ENCODE measurements at regions not wholly inside any gene's neighbourhood (a gene's known extent, or its start where the extent isn't known, plus 50 kb on each side); places are given as distances from the start of the nearest gene placed in this dataset.

- ATAC-seq (no peak), DNase-seq (no peak)
- Histone ChIP-seq H3K4me3 (no peak overlapping the region), H3K27me3 (no peaks in the 10 kb centered on the region), H3K36me3 (replicated peaks in 1 of 2; ENCODE audit: insufficient read depth in 1 of 2, low read depth in 2 of 2) (no peaks in the 10 kb centered on the region), H3K9me3 (no peaks in the 10 kb centered on the region), H3K4me1 (no peaks in the 10 kb centered on the region), H3K27ac (no peak overlapping the region)
- WGBS, 2 donors = 77 to 94% methylated on average over 3 of the region's 3 CpGs
- intact Hi-C loops (cut with DNase I) = no loop called here
- TF ChIP-seq POLR2A (IDR thresholded peaks at IDR 0.05) = no peak
- no peak for TF ChIP-seq CTCF (IDR thresholded peaks at IDR 0.05)
These were observed 392.5 kb upstream of the RPS23 start for GRCh38 chr5:82670692-82671091.

GRCh38 chr5:82669720-82670119, 391.6 kb upstream of the RPS23 start:
- H3K4me3 ChIP-seq = no peak overlapping the region
- no peak for TF ChIP-seq CTCF (IDR thresholded peaks at IDR 0.05)
- no peak for TF ChIP-seq POLR2A (IDR thresholded peaks at IDR 0.05)
- H3K27me3 ChIP-seq = no peaks in the 10 kb centered on the region
- intact Hi-C loops (cut with DNase I) = no loop called here
- no peak overlapping the region for H3K27ac ChIP-seq
- WGBS, 2 donors = 85 to 86% methylated on average over 1 of the region's 1 CpG
- H3K9me3 ChIP-seq = no peaks in the 10 kb centered on the region
- DNase-seq (no peak), ATAC-seq (no peak)
- H3K36me3 ChIP-seq (replicated peaks in 1 of 2; ENCODE audit: insufficient read depth in 1 of 2, low read depth in 2 of 2) = no peaks in the 10 kb centered on the region
- no peaks in the 10 kb centered on the region for H3K4me1 ChIP-seq

- ATAC-seq (no peak), DNase-seq (no peak)
- WGBS, 2 donors = 96 to 99% methylated on average over 2 of the region's 2 CpGs
- no peaks in the 10 kb centered on the region for H3K4me1 ChIP-seq
- H3K36me3 ChIP-seq (replicated peaks in 1 of 2; ENCODE audit: insufficient read depth in 1 of 2, low read depth in 2 of 2) = no peaks in the 10 kb centered on the region
- intact Hi-C loops (cut with DNase I) = no loop called here
- TF ChIP-seq CTCF (IDR thresholded peaks at IDR 0.05) (no peak), POLR2A (IDR thresholded peaks at IDR 0.05) (no peak)
- no peak overlapping the region for H3K27ac ChIP-seq
- H3K4me3 ChIP-seq = no peak overlapping the region
- H3K9me3 ChIP-seq = no peaks in the 10 kb centered on the region
- no peaks in the 10 kb centered on the region for H3K27me3 ChIP-seq
These were observed 388.2 kb upstream of the RPS23 start for GRCh38 chr5:82666312-82666711.

- intact Hi-C loops (cut with DNase I) = no loop called here
- H3K4me1 ChIP-seq = no peaks in the 10 kb centered on the region
- WGBS, 2 donors = 21 to 25% methylated on average over 3 of the region's 3 CpGs
- no peaks in the 10 kb centered on the region for H3K27me3 ChIP-seq
- no peak overlapping the region for H3K4me3 ChIP-seq
- DNase-seq (peak in 1 of 4 donors; percentile 9), ATAC-seq (no peak)
- H3K27ac ChIP-seq = no peak overlapping the region
- no peaks in the 10 kb centered on the region for H3K36me3 ChIP-seq (replicated peaks in 1 of 2; ENCODE audit: insufficient read depth in 1 of 2, low read depth in 2 of 2)
- TF ChIP-seq POLR2A (IDR thresholded peaks at IDR 0.05) (no peak), CTCF (IDR thresholded peaks at IDR 0.05) (no peak)
- no peaks in the 10 kb centered on the region for H3K9me3 ChIP-seq
These were observed 386.6 kb upstream of the RPS23 start for GRCh38 chr5:82664732-82665131.

GRCh38 chr5:82663225-82663624, 385.1 kb upstream of the RPS23 start:
- Histone ChIP-seq H3K4me1 (no peaks in the 10 kb centered on the region), H3K27me3 (no peaks in the 10 kb centered on the region), H3K36me3 (replicated peaks in 1 of 2; ENCODE audit: insufficient read depth in 1 of 2, low read depth in 2 of 2) (no peaks in the 10 kb centered on the region), H3K4me3 (no peak overlapping the region), H3K9me3 (no peaks in the 10 kb centered on the region), H3K27ac (no peak overlapping the region)
- intact Hi-C loops (cut with DNase I) = no loop called here
- TF ChIP-seq POLR2A (IDR thresholded peaks at IDR 0.05) (no peak), CTCF (IDR thresholded peaks at IDR 0.05) (no peak)
- DNase-seq (no peak), ATAC-seq (no peak)
- WGBS, 2 donors = 79 to 87% methylated on average over 4 of the region's 4 CpGs

Measured in body of pancreas (tissue), 4 donors.